SK-N-SH treated with all-trans-retinoic acid at 6 μM for 48 hours (cell line): ENCODE measurements at regions not wholly inside any gene's neighbourhood (a gene's known extent, or its start where the extent isn't known, plus 50 kb on each side); places are given as distances from the start of the nearest gene placed in this dataset.

ENCODE experiments used
- ATAC-seq: fragments of 200-7000 bp; cut with Tn5 transposase; 3 replicates; pipeline ENCODE4 v1.9.1; 2020; ENCODE audit warnings: mild to moderate bottlenecking, moderate library complexity
- ARNTL ChIP-seq: fragments of 450-650 bp; formaldehyde crosslinking; IDR thresholded peaks from 2 replicates; pipeline ENCODE4 v1.5.0; 2020; ENCODE audit warnings: low read depth, mild to moderate bottlenecking, moderate library complexity, borderline replicate concordance
- BACH2 ChIP-seq: fragments of 250-450 bp; sonication (Bioruptor Pico); IDR thresholded peaks from 2 replicates; pipeline ENCODE4 v1.9.0; 2021; ENCODE audit warnings: mild to moderate bottlenecking, borderline replicate concordance
- CSDC2 ChIP-seq: fragments of 250-450 bp; sonication (Bioruptor Pico); IDR thresholded peaks from 2 replicates; pipeline ENCODE4 v1.5.0; 2020; ENCODE audit warnings: mild to moderate bottlenecking, moderate library complexity
- ESRRG ChIP-seq: fragments of 250-450 bp; sonication (Bioruptor Pico); IDR thresholded peaks from 2 replicates; pipeline ENCODE4 v1.6.1; 2021; ENCODE audit warnings: mild to moderate bottlenecking
- GLIS3 ChIP-seq: fragments of 250-450 bp; sonication (Bioruptor Pico); IDR thresholded peaks from 2 replicates; pipeline ENCODE4 v1.5.0; 2020; ENCODE audit warnings: mild to moderate bottlenecking, moderate library complexity
- ISL1 ChIP-seq: fragments of 250-450 bp; sonication (Bioruptor Pico); IDR thresholded peaks from 2 replicates; pipeline ENCODE4 v2.1.2; 2022; ENCODE audit warnings: mild to moderate bottlenecking, moderate library complexity
- OSR1 ChIP-seq: fragments of 250-450 bp; sonication (Bioruptor Pico); IDR thresholded peaks from 2 replicates; pipeline ENCODE4 v1.8.0; 2022; ENCODE audit warnings: moderate library complexity, mild to moderate bottlenecking, inconsistent platforms
- PPARA ChIP-seq: fragments of 250-450 bp; sonication (Bioruptor Pico); IDR thresholded peaks from 2 replicates; pipeline ENCODE4 v1.5.0; 2020; ENCODE audit warnings: mild to moderate bottlenecking, borderline replicate concordance
- RARB ChIP-seq: fragments of 250-450 bp; sonication (Bioruptor Pico); IDR thresholded peaks from 2 replicates; pipeline ENCODE4 v1.8.0; 2021; ENCODE audit warnings: mild to moderate bottlenecking, moderate library complexity
- SNAI2 ChIP-seq: fragments of 250-450 bp; sonication (Bioruptor Pico); IDR thresholded peaks from 2 replicates; pipeline ENCODE4 v1.5.0; 2020; ENCODE audit warnings: mild to moderate bottlenecking, moderate library complexity
- TCF4 ChIP-seq: fragments of 250-450 bp; sonication (Bioruptor Pico); IDR thresholded peaks from 2 replicates; pipeline ENCODE4 v1.8.0; 2021; ENCODE audit warnings: mild to moderate bottlenecking, moderate library complexity, borderline replicate concordance
- TOX ChIP-seq: fragments of 250-450 bp; sonication (Bioruptor Pico); IDR thresholded peaks from 2 replicates; pipeline ENCODE4 v1.8.0; 2021; ENCODE audit warnings: mild to moderate bottlenecking, moderate library complexity, borderline replicate concordance
- ZC3H10 ChIP-seq: fragments of 250-450 bp; sonication (Bioruptor Pico); IDR thresholded peaks from 2 replicates; pipeline ENCODE4 v1.5.1; 2021; ENCODE audit warnings: mild to moderate bottlenecking, moderate library complexity
- ZFP3 ChIP-seq: fragments of 250-450 bp; sonication (Bioruptor Pico); IDR thresholded peaks from 2 replicates; pipeline ENCODE4 v1.5.0; 2020; ENCODE audit warnings: mild to moderate bottlenecking, moderate library complexity
- ZFP30 ChIP-seq: fragments of 450-650 bp; formaldehyde crosslinking; IDR thresholded peaks from 2 replicates; pipeline ENCODE4 v1.5.0; 2022; ENCODE audit warnings: mild to moderate bottlenecking, moderate library complexity
- ZNF70 ChIP-seq: fragments of 450-650 bp; formaldehyde crosslinking; IDR thresholded peaks from 2 replicates; pipeline ENCODE4 v1.5.0; 2020; ENCODE audit warnings: mild to moderate bottlenecking, moderate library complexity
- ZNF8 ChIP-seq: fragments of 450-650 bp; formaldehyde crosslinking; IDR thresholded peaks from 2 replicates; pipeline ENCODE4 v1.5.0; 2020; ENCODE audit warnings: mild to moderate bottlenecking, moderate library complexity
- TF ChIP-seq, protein P1 (sequence below): fragments of 250-450 bp; sonication (Bioruptor Pico); IDR thresholded peaks from 2 replicates; pipeline ENCODE4 v1.5.1; 2021; ENCODE audit warnings: mild to moderate bottlenecking, moderate library complexity
- TF ChIP-seq, protein P2 (sequence below): fragments of 250-450 bp; sonication (Bioruptor Pico); IDR thresholded peaks from 2 replicates; pipeline ENCODE4 v1.5.1; 2020; ENCODE audit warnings: low read depth, mild to moderate bottlenecking, moderate library complexity
- TF ChIP-seq, protein P3 (sequence below): fragments of 250-450 bp; sonication (Bioruptor Pico); IDR thresholded peaks from 2 replicates; pipeline ENCODE4 v1.8.0; 2021; ENCODE audit warnings: low read depth, mild to moderate bottlenecking, moderate library complexity, borderline replicate concordance
- TF ChIP-seq, protein P4 (sequence below): fragments of 250-450 bp; sonication (Bioruptor Pico); IDR thresholded peaks from 2 replicates; pipeline ENCODE4 v1.8.0; 2020; ENCODE audit warnings: mild to moderate bottlenecking, moderate library complexity, borderline replicate concordance
- TF ChIP-seq, protein P5 (sequence below): fragments of 250-450 bp; sonication (Bioruptor Pico); IDR thresholded peaks from 2 replicates; pipeline ENCODE4 v1.5.0; 2020; ENCODE audit warnings: mild to moderate bottlenecking, moderate library complexity

DNA sequence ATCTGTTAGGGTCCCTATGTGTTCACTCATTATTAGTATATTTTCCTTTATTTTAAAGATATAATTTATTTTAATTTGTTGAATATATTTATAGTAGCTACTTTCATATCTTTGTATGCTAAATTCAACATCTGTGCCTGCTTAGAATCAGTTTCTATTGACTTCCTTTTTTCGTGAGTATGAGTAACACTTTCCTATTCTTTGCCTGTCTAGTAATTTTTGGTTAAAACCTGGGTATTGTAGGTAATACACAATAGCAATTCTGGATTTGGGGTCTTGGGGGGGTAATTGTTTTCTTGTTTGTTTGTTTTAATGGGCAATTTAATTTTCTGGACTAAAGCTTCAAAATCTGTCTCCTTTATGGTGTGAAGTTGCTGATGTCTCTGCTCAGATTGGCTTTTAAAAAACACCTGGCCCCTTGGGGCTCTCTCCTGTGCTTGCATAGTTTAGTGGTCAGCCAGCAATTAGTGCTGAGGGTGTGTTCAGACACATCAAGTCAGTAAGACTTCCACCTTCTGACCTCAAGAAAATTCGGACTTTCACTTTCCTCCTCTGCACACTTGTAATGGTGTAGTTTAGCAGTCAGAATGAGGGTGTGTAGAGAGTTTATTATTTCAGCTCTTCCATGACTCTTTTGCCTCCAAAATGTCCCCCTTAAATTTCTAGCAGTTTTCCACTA is 124.4 kb upstream of the MAP1B start:
- TF ChIP-seq, protein P1, sequence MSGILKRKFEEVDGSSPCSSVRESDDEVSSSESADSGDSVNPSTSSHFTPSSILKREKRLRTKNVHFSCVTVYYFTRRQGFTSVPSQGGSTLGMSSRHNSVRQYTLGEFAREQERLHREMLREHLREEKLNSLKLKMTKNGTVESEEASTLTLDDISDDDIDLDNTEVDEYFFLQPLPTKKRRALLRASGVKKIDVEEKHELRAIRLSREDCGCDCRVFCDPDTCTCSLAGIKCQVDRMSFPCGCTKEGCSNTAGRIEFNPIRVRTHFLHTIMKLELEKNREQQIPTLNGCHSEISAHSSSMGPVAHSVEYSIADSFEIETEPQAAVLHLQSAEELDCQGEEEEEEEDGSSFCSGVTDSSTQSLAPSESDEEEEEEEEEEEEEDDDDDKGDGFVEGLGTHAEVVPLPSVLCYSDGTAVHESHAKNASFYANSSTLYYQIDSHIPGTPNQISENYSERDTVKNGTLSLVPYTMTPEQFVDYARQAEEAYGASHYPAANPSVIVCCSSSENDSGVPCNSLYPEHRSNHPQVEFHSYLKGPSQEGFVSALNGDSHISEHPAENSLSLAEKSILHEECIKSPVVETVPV (CRISPR knock-in tag) = no peak
- no peak for TF ChIP-seq CSDC2 (CRISPR knock-in tag)
- no peak for TF ChIP-seq ESRRG (CRISPR knock-in tag)
- no peak for TF ChIP-seq ZFP3 (CRISPR knock-in tag)
- TF ChIP-seq ARNTL = no peak
- TF ChIP-seq ISL1 (CRISPR knock-in tag) = no peak
- TF ChIP-seq RARB (CRISPR knock-in tag) = no peak
- TF ChIP-seq, protein P2, sequence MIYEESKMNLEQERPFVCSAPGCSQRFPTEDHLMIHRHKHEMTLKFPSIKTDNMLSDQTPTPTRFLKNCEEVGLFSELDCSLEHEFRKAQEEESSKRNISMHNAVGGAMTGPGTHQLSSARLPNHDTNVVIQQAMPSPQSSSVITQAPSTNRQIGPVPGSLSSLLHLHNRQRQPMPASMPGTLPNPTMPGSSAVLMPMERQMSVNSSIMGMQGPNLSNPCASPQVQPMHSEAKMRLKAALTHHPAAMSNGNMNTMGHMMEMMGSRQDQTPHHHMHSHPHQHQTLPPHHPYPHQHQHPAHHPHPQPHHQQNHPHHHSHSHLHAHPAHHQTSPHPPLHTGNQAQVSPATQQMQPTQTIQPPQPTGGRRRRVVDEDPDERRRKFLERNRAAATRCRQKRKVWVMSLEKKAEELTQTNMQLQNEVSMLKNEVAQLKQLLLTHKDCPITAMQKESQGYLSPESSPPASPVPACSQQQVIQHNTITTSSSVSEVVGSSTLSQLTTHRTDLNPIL = no peak
- no peak for TF ChIP-seq TOX
- no peak for TF ChIP-seq PPARA (CRISPR knock-in tag)
- TF ChIP-seq, protein P3, sequence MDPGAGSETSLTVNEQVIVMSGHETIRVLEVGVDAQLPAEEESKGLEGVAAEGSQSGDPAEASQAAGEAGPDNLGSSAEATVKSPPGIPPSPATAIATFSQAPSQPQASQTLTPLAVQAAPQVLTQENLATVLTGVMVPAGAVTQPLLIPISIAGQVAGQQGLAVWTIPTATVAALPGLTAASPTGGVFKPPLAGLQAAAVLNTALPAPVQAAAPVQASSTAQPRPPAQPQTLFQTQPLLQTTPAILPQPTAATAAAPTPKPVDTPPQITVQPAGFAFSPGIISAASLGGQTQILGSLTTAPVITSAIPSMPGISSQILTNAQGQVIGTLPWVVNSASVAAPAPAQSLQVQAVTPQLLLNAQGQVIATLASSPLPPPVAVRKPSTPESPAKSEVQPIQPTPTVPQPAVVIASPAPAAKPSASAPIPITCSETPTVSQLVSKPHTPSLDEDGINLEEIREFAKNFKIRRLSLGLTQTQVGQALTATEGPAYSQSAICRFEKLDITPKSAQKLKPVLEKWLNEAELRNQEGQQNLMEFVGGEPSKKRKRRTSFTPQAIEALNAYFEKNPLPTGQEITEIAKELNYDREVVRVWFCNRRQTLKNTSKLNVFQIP (CRISPR knock-in tag) = no peak
- TF ChIP-seq BACH2 (CRISPR knock-in tag) = no peak
- no peak for TF ChIP-seq ZC3H10 (CRISPR knock-in tag)
- TF ChIP-seq TCF4 = no peak
- TF ChIP-seq OSR1 (CRISPR knock-in tag) = no peak
- TF ChIP-seq, protein P4, sequence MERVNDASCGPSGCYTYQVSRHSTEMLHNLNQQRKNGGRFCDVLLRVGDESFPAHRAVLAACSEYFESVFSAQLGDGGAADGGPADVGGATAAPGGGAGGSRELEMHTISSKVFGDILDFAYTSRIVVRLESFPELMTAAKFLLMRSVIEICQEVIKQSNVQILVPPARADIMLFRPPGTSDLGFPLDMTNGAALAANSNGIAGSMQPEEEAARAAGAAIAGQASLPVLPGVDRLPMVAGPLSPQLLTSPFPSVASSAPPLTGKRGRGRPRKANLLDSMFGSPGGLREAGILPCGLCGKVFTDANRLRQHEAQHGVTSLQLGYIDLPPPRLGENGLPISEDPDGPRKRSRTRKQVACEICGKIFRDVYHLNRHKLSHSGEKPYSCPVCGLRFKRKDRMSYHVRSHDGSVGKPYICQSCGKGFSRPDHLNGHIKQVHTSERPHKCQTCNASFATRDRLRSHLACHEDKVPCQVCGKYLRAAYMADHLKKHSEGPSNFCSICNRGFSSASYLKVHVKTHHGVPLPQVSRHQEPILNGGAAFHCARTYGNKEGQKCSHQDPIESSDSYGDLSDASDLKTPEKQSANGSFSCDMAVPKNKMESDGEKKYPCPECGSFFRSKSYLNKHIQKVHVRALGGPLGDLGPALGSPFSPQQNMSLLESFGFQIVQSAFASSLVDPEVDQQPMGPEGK (CRISPR knock-in tag) = no peak
- TF ChIP-seq ZNF8 (CRISPR knock-in tag) = no peak
- TF ChIP-seq ZFP30 = no peak
- TF ChIP-seq, all 23 proteins: peak for 0
- no peak for ATAC-seq

DNA sequence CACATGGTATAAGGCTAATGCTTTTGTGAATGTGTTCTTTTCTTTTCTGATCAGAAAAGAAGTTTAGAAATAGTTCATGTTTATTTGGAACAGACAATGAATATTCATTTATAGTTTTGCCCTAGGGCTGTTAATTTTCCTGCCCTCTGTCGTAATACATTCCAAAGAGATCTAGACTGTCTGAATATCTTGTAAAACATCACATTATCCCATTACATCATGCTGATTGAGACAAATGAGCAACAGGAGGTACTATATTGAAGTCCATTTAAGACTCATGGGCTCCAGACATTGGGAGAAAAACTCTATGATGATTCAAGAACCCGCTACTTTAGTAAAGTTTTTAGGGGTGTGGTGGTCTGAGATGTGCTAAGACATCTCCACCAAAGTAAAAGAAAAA is 121.2 kb upstream of the MAP1B start:
- no peak for TF ChIP-seq ZNF8 (CRISPR knock-in tag)
- TF ChIP-seq ESRRG (CRISPR knock-in tag) = no peak
- TF ChIP-seq ARNTL = no peak
- no peak for TF ChIP-seq OSR1 (CRISPR knock-in tag)
- TF ChIP-seq TCF4 = no peak
- TF ChIP-seq GLIS3 (CRISPR knock-in tag) = no peak
- TF ChIP-seq, protein P5, sequence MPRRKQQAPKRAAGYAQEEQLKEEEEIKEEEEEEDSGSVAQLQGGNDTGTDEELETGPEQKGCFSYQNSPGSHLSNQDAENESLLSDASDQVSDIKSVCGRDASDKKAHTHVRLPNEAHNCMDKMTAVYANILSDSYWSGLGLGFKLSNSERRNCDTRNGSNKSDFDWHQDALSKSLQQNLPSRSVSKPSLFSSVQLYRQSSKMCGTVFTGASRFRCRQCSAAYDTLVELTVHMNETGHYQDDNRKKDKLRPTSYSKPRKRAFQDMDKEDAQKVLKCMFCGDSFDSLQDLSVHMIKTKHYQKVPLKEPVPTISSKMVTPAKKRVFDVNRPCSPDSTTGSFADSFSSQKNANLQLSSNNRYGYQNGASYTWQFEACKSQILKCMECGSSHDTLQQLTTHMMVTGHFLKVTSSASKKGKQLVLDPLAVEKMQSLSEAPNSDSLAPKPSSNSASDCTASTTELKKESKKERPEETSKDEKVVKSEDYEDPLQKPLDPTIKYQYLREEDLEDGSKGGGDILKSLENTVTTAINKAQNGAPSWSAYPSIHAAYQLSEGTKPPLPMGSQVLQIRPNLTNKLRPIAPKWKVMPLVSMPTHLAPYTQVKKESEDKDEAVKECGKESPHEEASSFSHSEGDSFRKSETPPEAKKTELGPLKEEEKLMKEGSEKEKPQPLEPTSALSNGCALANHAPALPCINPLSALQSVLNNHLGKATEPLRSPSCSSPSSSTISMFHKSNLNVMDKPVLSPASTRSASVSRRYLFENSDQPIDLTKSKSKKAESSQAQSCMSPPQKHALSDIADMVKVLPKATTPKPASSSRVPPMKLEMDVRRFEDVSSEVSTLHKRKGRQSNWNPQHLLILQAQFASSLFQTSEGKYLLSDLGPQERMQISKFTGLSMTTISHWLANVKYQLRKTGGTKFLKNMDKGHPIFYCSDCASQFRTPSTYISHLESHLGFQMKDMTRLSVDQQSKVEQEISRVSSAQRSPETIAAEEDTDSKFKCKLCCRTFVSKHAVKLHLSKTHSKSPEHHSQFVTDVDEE (CRISPR knock-in tag) = no peak
- TF ChIP-seq RARB (CRISPR knock-in tag) = no peak
- no peak for TF ChIP-seq ZNF70 (CRISPR knock-in tag)
- TF ChIP-seq, protein P4 (CRISPR knock-in tag) = no peak
- TF ChIP-seq ZFP3 (CRISPR knock-in tag) = no peak
- no peak for TF ChIP-seq SNAI2
- TF ChIP-seq, protein P1 (CRISPR knock-in tag) = no peak

More for the DNA sequence above, 121.2 kb upstream of the MAP1B start:
- ATAC-seq = no peak
